ENCODE measurements at regions not wholly inside any gene's neighbourhood (a gene's known extent, or its start where the extent isn't known, plus 50 kb on each side); places are given as distances from the start of the nearest gene placed in this dataset.

DNA sequence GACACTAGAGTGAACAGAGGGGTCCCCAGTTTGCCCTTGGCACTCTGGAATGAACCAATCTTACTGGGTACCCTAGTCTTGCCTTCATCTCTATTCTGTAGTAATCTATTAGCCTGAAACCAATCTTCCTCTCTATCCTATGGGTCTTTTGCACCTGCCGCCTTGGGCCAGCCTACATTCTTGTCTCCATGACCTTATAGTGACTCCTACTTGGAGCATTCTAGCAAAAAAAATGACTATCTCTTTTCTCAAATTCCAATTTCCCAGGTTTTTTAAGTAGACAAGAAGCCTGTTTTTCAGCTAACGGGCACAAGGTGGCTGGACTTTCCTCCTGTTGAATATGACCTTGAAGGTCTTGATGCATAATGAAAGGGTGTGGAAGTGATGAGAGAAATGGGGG lies 568.7 kb downstream of the TRAM1L1 start:
- TF ChIP-seq YY1 (IDR thresholded peaks at IDR 0.05; ENCODE audit: low read depth) (no peak), RFX5 (IDR thresholded peaks at IDR 0.05; ENCODE audit: low read length) (no peak), TEAD4 (IDR thresholded peaks at IDR 0.05; ENCODE audit: borderline replicate concordance, insufficient read depth) (no peak), FOXM1 (IDR thresholded peaks at IDR 0.05; ENCODE audit: low read depth) (no peak), EP300 (IDR thresholded peaks at IDR 0.05; ENCODE audit: borderline replicate concordance in 1 of 2, low read depth in 1 of 2, low read length in 1 of 2) (no peak), USF2 (IDR thresholded peaks at IDR 0.05; ENCODE audit: borderline replicate concordance, low read depth, low read length) (no peak), FOSL2 (IDR thresholded peaks at IDR 0.05; ENCODE audit: borderline replicate concordance, low read depth) (no peak), GATA2 (CRISPR knock-in tag; IDR thresholded peaks at IDR 0.05) (no peak), NFIC (IDR thresholded peaks at IDR 0.05; ENCODE audit: borderline replicate concordance) (no peak)
- TF ChIP-seq, protein P1, sequence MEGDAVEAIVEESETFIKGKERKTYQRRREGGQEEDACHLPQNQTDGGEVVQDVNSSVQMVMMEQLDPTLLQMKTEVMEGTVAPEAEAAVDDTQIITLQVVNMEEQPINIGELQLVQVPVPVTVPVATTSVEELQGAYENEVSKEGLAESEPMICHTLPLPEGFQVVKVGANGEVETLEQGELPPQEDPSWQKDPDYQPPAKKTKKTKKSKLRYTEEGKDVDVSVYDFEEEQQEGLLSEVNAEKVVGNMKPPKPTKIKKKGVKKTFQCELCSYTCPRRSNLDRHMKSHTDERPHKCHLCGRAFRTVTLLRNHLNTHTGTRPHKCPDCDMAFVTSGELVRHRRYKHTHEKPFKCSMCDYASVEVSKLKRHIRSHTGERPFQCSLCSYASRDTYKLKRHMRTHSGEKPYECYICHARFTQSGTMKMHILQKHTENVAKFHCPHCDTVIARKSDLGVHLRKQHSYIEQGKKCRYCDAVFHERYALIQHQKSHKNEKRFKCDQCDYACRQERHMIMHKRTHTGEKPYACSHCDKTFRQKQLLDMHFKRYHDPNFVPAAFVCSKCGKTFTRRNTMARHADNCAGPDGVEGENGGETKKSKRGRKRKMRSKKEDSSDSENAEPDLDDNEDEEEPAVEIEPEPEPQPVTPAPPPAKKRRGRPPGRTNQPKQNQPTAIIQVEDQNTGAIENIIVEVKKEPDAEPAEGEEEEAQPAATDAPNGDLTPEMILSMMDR (IDR thresholded peaks at IDR 0.05), result no peak
- TF ChIP-seq, protein P2, sequence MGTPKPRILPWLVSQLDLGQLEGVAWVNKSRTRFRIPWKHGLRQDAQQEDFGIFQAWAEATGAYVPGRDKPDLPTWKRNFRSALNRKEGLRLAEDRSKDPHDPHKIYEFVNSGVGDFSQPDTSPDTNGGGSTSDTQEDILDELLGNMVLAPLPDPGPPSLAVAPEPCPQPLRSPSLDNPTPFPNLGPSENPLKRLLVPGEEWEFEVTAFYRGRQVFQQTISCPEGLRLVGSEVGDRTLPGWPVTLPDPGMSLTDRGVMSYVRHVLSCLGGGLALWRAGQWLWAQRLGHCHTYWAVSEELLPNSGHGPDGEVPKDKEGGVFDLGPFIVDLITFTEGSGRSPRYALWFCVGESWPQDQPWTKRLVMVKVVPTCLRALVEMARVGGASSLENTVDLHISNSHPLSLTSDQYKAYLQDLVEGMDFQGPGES (IDR thresholded peaks at IDR 0.05; ENCODE audit: low read depth, low read length), result no peak
- 30% methylated on average over 2 of the region's 2 CpGs for WGBS (ENCODE audit: low lambda C conversion rate)

GRCh38 chr4:116515959-116516358 lies 569.4 kb downstream of the TRAM1L1 start:
- Histone ChIP-seq H2AFZ (ENCODE audit: low read depth) (no peak overlapping the region), H3K27me3 (ENCODE audit: insufficient read depth) (no peaks in the 10 kb centered on the region), H4K20me1 (ENCODE audit: insufficient read depth) (no peaks in the 10 kb centered on the region), H3K4me1 (ENCODE audit: control insufficient read depth in 1 of 2, insufficient read depth in 2 of 2, low read depth in 1 of 2, low read length in 1 of 2) (no peaks in the 10 kb centered on the region), H3K9me3 (no peaks in the 10 kb centered on the region), H3K79me2 (ENCODE audit: insufficient read depth) (no peaks in the 10 kb centered on the region), H3K27ac (ENCODE audit: low read depth in 2 of 2, low read length in 1 of 2) (no peak overlapping the region), H3K9ac (no peak overlapping the region), H3K4me2 (no peak overlapping the region), H3K4me3 (ENCODE audit: low read depth in 2 of 2, low read length in 1 of 2) (no peak overlapping the region), H3F3A (replicated peaks; ENCODE audit: insufficient read depth) (no peaks in the 10 kb centered on the region), H3K9me2 (no peaks in the 10 kb centered on the region), H3K36me3 (replicated peaks in 1 of 2; ENCODE audit: control insufficient read depth in 1 of 2, insufficient read depth in 2 of 2, low read length in 1 of 2) (no peaks in the 10 kb centered on the region)
- ChIA-PET POLR2A (no interaction called here), CTCF (no interaction called here)
- no peak for TF ChIP-seq MXI1 (IDR thresholded peaks at IDR 0.05; ENCODE audit: low read depth, low read length)
- TF ChIP-seq NRF1 (IDR thresholded peaks at IDR 0.05; ENCODE audit: low read depth, low read length), result no peak
- TF ChIP-seq MEF2A (IDR thresholded peaks at IDR 0.05; ENCODE audit: borderline replicate concordance, low read depth), result no peak
- TF ChIP-seq ELF1 (IDR thresholded peaks at IDR 0.05), result no peak
- no peak for TF ChIP-seq EZH2phosphoT487 (IDR thresholded peaks at IDR 0.05; ENCODE audit: borderline replicate concordance, low read depth)
- no peak for TF ChIP-seq TCF12 (IDR thresholded peaks at IDR 0.05)
- no peak for TF ChIP-seq FOSL2 (IDR thresholded peaks at IDR 0.05; ENCODE audit: borderline replicate concordance, low read depth)
- no peak for TF ChIP-seq TAF1 (IDR thresholded peaks at IDR 0.05; ENCODE audit: borderline replicate concordance, low read depth, low read length)
- WGBS (ENCODE audit: low lambda C conversion rate), result 0% methylated on average over 1 of the region's 1 CpG
- no peak for DNase-seq

More for the DNA sequence above, 568.7 kb downstream of the TRAM1L1 start:
- Histone ChIP-seq H2AFZ (ENCODE audit: low read depth) (no peak overlapping the region), H3K9me3 (no peaks in the 10 kb centered on the region; the same call in 1 of the 2 replicates), H3K9ac (no peak overlapping the region), H3K79me2 (ENCODE audit: insufficient read depth) (no peaks in the 10 kb centered on the region), H4K20me1 (ENCODE audit: insufficient read depth) (no peaks in the 10 kb centered on the region), H3K27ac (ENCODE audit: low read depth in 2 of 2, low read length in 1 of 2) (no peak overlapping the region), H3K9me2 (no peaks in the 10 kb centered on the region), H3K36me3 (replicated peaks in 1 of 2; ENCODE audit: control insufficient read depth in 1 of 2, insufficient read depth in 2 of 2, low read length in 1 of 2) (no peaks in the 10 kb centered on the region), H3K27me3 (ENCODE audit: insufficient read depth) (no peaks in the 10 kb centered on the region), H3K4me3 (ENCODE audit: low read depth in 2 of 2, low read length in 1 of 2) (no peak overlapping the region), H3F3A (replicated peaks; ENCODE audit: insufficient read depth) (no peaks in the 10 kb centered on the region), H3K4me1 (ENCODE audit: control insufficient read depth in 1 of 2, insufficient read depth in 2 of 2, low read depth in 1 of 2, low read length in 1 of 2) (no peaks in the 10 kb centered on the region), H3K4me2 (no peak overlapping the region)
- CTCF ChIA-PET, result no interaction called here
- no peak for DNase-seq
- POLR2A ChIA-PET, result no interaction called here
